Nephron (organoid): ENCODE measurements at regions not wholly inside any gene's neighbourhood (a gene's known extent, or its start where the extent isn't known, plus 50 kb on each side); places are given as distances from the start of the nearest gene placed in this dataset.

Experiments used
- H3K27ac Mint-ChIP-seq, 3 experiments: 2 replicates each; pipeline ENCODE4 v1.8.0; 2020; ENCODE audit warnings: mixed read lengths in 3 of 3, mild to moderate bottlenecking in 2 of 3, moderate library complexity in 1 of 3
- H3K27me3 Mint-ChIP-seq: 2 replicates; pipeline ENCODE4 v1.8.0; 2021; ENCODE audit warnings: low read depth, mild to moderate bottlenecking, moderate library complexity, mixed read lengths
- H3K36me3 Mint-ChIP-seq: 2 replicates; pipeline ENCODE4 v1.8.0; 2020; ENCODE audit warnings: low read depth, mixed read lengths
- H3K4me1 Mint-ChIP-seq: 2 replicates; pipeline ENCODE4 v1.8.0; 2020; ENCODE audit warnings: mixed read lengths
- H3K4me3 Mint-ChIP-seq, 3 experiments: 2 replicates each; pipeline ENCODE4 v1.8.0; 2020; ENCODE audit warnings: mild to moderate bottlenecking in 3 of 3, mixed read lengths in 3 of 3, moderate library complexity in 2 of 3
- H3K9me3 Mint-ChIP-seq: 2 replicates; pipeline ENCODE4 v1.8.0; 2020; ENCODE audit warnings: mixed read lengths
- CTCF ChIP-seq, 3 experiments: fragments of 200-600 bp; sonication (generic); IDR thresholded peaks; one replicate each; pipeline ENCODE4 v1.5.0; 2021; ENCODE audit warnings: antibody characterized with exemption in 3 of 3; ENCODE audit not compliant: unreplicated experiment in 3 of 3

DNA sequence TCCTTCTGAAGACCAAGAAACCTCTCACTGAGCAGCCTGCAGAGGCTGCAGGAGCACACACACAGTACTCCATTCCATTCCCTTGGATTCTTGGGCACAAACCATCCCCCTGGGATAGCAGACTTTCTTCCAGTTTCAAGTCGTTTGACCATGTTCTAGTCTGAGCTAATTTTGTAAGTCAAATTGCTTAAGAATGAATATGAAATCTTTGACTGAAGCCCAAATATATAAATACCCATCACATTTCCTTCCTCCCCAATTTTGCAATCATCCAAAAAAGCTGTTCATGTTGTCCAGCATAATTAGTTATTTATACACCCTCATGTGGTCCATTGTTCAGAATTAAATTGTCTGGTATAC is 231.2 kb upstream of the TPRG1 start:
- Mint-ChIP-seq H3K4me1 (peaks cover 15% of the 10 kb centered on the region), H3K9me3 (no peaks in the 10 kb centered on the region), H3K27ac (no peak overlapping the region), H3K27me3 (peaks cover 3% of the 10 kb centered on the region), H3K36me3 (no peaks in the 10 kb centered on the region), H3K4me3 (no peak overlapping the region)
- TF ChIP-seq CTCF (IDR thresholded peaks at IDR 0.05; ENCODE audit: unreplicated experiment in 3 of 3) = no peak

DNA sequence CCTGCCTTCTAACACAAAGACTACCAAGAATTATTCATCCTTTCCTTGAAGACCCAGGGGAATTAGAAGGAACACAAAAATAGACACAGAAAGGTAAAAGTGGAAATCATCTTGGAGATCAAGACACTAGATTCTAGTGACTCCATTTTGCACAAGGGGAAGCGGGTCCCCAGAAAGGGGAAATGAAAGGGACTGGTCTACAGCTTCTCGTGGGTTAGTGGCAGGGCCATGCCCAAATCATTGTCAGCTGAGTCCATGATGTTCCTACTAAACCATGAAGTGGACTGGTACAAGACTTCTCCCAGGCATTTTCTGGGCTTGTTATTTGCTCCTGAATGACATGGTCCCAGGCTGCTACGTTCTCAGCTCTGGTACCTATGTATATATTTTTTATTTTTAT is 230.7 kb upstream of the TPRG1 start:
- Mint-ChIP-seq H3K4me3 (no peak overlapping the region), H3K9me3 (no peaks in the 10 kb centered on the region), H3K4me1 (peaks cover 15% of the 10 kb centered on the region), H3K36me3 (no peaks in the 10 kb centered on the region), H3K27me3 (peaks cover 3% of the 10 kb centered on the region), H3K27ac (no peak overlapping the region)
- TF ChIP-seq CTCF (IDR thresholded peaks at IDR 0.05; ENCODE audit: unreplicated experiment in 3 of 3) = no peak

- H3K36me3 Mint-ChIP-seq = no peaks in the 10 kb centered on the region
- H3K27ac Mint-ChIP-seq = no peak overlapping the region
- H3K4me1 Mint-ChIP-seq = peaks cover 15% of the 10 kb centered on the region
- no peak for TF ChIP-seq CTCF (IDR thresholded peaks at IDR 0.05; ENCODE audit: unreplicated experiment in 3 of 3)
- peaks cover 3% of the 10 kb centered on the region for H3K27me3 Mint-ChIP-seq
- H3K9me3 Mint-ChIP-seq = no peaks in the 10 kb centered on the region
- H3K4me3 Mint-ChIP-seq = no peak overlapping the region
Measured at GRCh38 chr3:188942191-188942590, 229.6 kb upstream of the TPRG1 start.

DNA sequence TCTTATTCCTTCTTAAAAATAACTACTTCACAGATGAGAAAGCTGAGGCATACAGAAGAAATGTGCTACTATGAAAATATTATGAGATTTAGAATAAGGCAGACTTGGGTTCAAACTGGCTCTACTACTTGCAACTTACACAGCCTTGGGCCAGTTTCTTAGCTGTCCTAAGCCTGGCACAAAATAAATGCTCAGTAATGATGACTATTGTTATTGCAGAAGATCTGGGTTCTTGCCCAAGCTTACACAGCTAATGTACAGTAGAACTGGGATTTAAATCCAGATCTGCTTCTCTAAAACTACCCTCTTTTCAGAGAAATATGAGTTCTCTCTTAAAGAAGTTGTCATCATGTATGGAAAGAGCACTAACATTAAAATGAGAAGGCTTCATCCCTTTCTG is 228.2 kb upstream of the TPRG1 start:
- Mint-ChIP-seq H3K4me1 (peaks cover 23% of the 10 kb centered on the region), H3K4me3 (no peak overlapping the region), H3K9me3 (no peaks in the 10 kb centered on the region), H3K27ac (no peak overlapping the region), H3K27me3 (peaks cover 3% of the 10 kb centered on the region), H3K36me3 (no peaks in the 10 kb centered on the region)
- no peak for TF ChIP-seq CTCF (IDR thresholded peaks at IDR 0.05; ENCODE audit: unreplicated experiment in 3 of 3)

DNA sequence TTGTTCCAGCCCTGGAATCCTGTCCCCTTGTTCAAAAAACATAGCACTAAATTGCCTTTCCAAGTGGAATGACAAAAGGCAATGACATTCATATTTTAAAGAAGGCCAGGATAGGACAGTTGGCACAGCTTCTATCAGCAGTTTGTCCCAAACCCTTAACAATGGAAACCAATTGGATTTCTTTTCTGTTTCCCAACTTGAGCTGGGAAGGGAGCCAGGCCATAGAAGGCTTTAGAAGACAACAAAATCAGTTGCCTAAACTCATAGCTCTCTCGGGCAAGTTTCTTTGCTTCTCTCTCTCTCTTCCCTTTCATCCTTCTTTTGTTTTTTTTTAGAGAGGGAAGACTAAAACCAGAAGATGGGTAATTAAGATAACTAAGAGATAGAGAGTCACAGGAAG is 227.7 kb upstream of the TPRG1 start:
- no peak for TF ChIP-seq CTCF (IDR thresholded peaks at IDR 0.05; ENCODE audit: unreplicated experiment in 3 of 3)
- Mint-ChIP-seq H3K27ac (no peak overlapping the region), H3K36me3 (no peaks in the 10 kb centered on the region), H3K27me3 (peaks cover 3% of the 10 kb centered on the region), H3K9me3 (no peaks in the 10 kb centered on the region), H3K4me1 (peaks cover 26% of the 10 kb centered on the region), H3K4me3 (no peak overlapping the region)

GRCh38 chr3:188946351-188947240 is 225.2 kb upstream of the TPRG1 start:
- H3K9me3 Mint-ChIP-seq = no peaks in the 10 kb centered on the region
- TF ChIP-seq CTCF (IDR thresholded peaks at IDR 0.05; ENCODE audit: unreplicated experiment in 3 of 3) = no peak
- peak overlapping the region in 1 of 3 experiments; percentile 89 for H3K27ac Mint-ChIP-seq
- H3K36me3 Mint-ChIP-seq = no peaks in the 10 kb centered on the region
- H3K4me3 Mint-ChIP-seq = peak overlapping the region; percentile 82 to 84 (median 82)
- H3K4me1 Mint-ChIP-seq = peaks cover 38% of the 10 kb centered on the region
- peaks cover 3% of the 10 kb centered on the region for H3K27me3 Mint-ChIP-seq
